ENCODE measurements at regions not wholly inside any gene's neighbourhood (a gene's known extent, or its start where the extent isn't known, plus 50 kb on each side); places are given as distances from the start of the nearest gene placed in this dataset.

DNA sequence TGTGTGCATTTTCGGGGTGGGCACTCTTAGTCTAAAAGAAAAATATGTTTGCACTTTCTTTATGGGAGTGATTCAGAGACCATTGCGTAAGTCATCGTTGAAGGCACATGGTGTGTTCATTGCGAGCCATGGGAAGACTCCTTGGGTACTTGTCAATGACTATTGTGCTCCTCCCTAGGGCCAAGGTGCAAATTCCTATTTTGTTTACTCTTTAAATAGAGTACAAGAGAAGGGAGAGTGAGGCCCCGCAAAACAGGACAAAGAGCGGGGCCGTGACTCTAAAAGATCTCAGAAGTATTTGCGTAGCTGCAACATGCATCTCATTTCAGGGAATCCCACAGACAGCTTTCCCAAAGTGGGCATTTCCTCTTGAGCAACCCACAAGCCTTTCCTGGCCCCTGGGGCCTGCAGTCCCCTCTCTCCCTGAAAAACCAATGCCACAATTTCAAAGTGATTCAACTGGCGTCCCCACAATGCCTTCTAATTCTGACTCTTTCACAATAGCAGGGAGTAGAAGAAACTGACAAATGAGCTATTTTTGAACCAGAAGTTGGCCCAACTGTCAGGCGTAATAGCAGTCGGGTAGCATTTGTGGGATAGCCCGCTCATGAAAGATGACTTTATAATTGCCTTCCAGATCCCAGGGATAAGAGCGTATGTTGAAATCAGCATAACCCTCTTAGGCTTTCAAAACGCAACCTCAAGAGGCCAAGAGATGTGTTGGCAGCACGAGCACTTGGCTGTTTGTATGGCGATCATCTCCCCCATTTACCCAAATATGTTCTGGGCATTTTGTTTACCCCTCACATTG lies 277.9 kb upstream of the BMP2 start (continued):
- TF ChIP-seq, protein P1, sequence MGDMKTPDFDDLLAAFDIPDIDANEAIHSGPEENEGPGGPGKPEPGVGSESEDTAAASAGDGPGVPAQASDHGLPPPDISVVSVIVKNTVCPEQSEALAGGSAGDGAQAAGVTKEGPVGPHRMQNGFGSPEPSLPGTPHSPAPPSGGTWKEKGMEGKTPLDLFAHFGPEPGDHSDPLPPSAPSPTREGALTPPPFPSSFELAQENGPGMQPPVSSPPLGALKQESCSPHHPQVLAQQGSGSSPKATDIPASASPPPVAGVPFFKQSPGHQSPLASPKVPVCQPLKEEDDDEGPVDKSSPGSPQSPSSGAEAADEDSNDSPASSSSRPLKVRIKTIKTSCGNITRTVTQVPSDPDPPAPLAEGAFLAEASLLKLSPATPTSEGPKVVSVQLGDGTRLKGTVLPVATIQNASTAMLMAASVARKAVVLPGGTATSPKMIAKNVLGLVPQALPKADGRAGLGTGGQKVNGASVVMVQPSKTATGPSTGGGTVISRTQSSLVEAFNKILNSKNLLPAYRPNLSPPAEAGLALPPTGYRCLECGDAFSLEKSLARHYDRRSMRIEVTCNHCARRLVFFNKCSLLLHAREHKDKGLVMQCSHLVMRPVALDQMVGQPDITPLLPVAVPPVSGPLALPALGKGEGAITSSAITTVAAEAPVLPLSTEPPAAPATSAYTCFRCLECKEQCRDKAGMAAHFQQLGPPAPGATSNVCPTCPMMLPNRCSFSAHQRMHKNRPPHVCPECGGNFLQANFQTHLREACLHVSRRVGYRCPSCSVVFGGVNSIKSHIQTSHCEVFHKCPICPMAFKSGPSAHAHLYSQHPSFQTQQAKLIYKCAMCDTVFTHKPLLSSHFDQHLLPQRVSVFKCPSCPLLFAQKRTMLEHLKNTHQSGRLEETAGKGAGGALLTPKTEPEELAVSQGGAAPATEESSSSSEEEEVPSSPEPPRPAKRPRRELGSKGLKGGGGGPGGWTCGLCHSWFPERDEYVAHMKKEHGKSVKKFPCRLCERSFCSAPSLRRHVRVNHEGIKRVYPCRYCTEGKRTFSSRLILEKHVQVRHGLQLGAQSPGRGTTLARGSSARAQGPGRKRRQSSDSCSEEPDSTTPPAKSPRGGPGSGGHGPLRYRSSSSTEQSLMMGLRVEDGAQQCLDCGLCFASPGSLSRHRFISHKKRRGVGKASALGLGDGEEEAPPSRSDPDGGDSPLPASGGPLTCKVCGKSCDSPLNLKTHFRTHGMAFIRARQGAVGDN (CRISPR knock-in tag; IDR thresholded peaks at IDR 0.05): no peak
- TF ChIP-seq KLF6 (CRISPR knock-in tag; IDR thresholded peaks at IDR 0.05): no peak
- TF ChIP-seq, protein P2, sequence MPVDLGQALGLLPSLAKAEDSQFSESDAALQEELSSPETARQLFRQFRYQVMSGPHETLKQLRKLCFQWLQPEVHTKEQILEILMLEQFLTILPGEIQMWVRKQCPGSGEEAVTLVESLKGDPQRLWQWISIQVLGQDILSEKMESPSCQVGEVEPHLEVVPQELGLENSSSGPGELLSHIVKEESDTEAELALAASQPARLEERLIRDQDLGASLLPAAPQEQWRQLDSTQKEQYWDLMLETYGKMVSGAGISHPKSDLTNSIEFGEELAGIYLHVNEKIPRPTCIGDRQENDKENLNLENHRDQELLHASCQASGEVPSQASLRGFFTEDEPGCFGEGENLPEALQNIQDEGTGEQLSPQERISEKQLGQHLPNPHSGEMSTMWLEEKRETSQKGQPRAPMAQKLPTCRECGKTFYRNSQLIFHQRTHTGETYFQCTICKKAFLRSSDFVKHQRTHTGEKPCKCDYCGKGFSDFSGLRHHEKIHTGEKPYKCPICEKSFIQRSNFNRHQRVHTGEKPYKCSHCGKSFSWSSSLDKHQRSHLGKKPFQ (CRISPR knock-in tag; IDR thresholded peaks at IDR 0.05; ENCODE audit: insufficient replicate concordance): no peak
- TF ChIP-seq ZFP36L1 (CRISPR knock-in tag; IDR thresholded peaks at IDR 0.05): no peak
- TF ChIP-seq E2F1 (CRISPR knock-in tag; IDR thresholded peaks at IDR 0.05): no peak
- no peak for TF ChIP-seq ELF1 (CRISPR knock-in tag; IDR thresholded peaks at IDR 0.05)
- TF ChIP-seq POLR2G (IDR thresholded peaks at IDR 0.05; ENCODE audit: low read depth, low read length): no peak
